Fibroblast of skin of back (primary cell): ENCODE measurements at regions not wholly inside any gene's neighbourhood (a gene's known extent, or its start where the extent isn't known, plus 50 kb on each side); places are given as distances from the start of the nearest gene placed in this dataset.

ENCODE experiments used
- DNase-seq: peaks from one replicate; pipeline ENCODE4 v3.0.0-alpha.2; 2013

DNA sequence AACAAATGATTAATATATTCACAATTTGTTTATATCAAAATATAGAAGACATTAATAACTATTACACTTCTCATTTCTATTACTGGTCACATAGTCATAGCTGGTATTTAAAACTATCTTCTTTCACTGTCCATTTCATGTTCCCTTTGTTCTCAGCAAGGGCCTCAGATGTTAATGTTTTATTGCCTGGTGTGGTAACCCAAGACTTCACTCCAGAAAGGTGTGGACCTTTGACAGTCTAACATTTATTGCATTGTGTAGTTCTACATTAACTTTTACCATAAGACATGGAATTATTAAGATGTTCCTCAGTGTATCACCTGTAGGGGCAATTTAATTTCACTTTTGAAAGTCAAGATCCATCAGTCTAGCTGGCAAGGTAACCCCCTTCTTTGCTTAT is 691.3 kb downstream of the SQOR start:
- DNase-seq: no peak

DNA sequence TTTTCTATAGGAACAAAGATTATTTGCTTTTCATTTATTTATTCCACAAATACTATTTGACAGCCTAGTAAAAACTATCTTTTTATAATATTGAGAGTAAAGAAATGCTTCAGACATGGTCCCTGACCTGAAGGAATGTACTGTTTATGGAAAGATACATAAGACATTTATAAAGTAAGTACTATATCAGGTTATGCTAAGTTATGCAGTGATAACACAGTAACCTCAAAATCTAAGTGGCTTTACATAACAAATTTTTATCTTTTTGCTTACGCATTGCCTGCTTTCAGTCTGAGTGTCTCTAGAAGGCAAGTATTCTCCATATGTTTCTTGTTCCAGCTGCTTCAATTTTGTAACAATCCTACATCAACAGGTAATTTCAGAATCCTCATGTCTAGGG is 694.0 kb downstream of the SQOR start:
- DNase-seq: no peak

DNA sequence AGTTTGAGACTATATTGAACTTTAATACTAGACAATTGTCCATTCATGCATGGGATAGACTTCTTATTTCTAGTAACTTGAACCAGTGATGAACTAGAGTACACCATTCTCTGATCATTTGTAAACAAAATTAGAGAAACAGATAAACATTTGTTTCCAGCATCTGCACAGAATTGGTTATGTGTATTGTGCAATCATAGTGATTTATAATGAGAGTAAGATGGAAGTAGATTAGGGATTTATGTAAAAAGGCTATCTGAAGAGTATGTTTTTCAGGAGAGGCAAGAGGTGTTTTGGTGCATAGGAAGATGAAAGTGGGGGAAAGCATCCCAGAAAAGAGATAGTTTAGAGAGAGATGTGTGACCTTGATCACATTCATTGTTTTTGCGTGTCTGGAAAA is 695.0 kb downstream of the SQOR start:
- no peak for DNase-seq

DNA sequence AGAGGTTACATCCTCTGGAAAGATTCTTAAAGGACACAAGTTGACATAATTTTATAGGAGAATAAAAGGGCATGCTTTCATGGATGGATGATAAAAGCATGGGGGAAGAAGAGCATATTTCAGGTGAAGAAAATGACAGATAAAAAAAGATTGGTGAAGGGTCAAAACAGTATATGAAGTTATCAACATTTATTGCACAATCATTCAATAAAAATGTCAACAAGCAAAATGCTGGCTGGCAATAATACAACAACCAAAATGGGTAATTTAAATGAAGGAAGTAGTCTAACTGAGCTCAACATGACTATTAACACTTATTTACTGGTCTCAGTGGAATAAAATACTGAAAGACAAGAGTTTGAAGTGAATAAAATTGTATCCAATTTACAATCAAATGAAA is 696.7 kb downstream of the SQOR start:
- DNase-seq: no peak

DNA sequence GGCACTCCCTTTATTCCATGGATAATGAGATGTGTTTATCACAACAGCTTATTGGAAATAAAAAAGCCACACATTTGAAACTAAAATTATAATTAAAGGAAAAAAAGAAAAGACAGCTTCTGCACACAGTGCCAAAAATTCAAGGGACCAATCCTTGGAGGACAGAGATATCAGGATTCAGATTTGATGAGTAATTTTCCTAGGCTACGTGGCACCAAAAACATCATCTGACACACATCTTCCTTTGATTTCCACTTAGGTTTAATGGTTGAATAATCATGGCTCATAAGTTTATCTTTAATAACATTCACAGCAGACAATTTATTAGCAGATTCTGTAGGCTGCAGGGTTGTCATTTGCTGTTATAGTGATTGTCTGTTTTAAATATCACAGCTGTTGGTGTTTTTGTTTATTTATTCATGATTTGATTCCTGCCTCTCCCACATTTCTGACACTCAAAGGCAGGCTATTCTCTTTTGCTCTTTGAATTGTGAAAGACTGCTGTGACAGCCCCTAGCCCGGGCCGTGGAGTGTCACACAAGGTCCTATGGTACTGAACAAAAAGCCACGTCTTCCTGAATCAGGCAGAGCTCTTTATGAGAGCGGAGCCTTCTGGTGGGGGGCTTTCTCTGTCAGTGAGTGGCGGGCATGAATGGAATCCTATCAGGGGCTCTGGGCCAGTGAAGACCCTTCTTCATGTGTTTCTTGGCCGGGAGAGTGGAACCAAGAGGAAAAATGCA is 708.5 kb downstream of the SQOR start:
- DNase-seq: no peak

DNA sequence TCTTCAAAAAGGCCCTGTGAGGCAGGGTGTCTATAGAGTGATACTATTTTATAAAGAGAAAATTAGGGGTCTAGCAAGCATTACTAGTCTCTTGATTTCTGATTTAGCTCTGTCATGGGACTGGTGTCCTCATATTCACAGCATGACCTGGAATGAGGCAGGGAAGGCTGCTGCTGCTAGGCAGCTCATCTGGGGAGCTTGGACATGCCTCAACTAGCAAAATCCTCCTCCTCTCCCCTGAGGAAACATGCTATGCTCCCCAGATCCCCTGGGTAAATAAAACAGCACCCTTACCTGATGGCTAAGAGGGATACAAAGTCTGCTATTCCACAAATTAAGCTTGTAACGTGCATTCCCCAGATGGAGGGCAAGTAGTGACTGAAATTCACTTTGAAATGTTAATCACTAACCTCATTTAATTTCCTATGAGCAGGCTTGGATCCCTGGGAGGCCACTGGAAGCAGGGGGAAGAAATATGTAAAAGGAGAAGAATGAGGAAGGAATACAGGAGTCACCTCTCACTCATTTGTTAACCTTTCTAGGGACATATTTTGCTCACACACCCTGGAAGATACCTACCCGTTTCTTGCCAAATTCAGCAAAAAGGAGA is 709.4 kb downstream of the SQOR start:
- no peak for DNase-seq

DNA sequence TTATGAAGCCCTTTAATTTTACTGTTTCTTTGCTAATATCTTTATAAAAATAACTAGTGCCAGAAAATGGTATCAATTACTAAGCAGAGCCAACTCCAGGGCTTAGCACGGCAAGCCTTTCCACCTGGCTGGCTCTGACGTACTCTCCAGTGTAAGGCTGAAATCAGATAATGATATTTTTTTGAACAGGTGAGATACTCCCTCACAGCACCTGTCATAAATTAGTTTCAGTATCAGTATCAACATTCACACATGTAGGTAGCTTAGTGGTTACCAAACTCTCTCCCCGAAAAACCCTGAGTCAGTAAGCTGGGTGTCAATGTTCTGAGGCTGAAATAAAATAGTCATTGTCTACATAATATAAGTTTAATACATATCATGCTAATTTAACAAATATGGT is 710.1 kb downstream of the SQOR start:
- DNase-seq: no peak

DNA sequence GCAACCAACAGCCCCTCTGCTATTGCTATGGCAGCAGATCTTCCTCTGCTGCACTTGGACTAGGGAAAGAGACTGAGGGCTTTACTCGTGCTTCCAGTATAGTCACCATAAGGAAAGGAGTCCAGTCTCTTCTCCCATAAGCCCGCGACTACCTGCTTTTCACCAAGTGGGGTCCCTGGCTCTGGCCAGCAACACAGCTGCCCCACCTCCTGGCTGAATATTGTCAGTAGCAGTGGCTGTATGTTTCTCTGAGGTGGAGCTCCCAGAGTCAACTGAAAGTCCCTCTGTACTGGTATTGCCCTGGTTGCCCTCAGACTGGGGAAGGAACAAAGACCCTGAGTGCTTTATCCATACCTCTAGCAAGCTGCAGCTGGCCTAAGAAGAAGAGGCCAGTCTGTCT is 719.6 kb downstream of the SQOR start:
- DNase-seq: no peak

DNA sequence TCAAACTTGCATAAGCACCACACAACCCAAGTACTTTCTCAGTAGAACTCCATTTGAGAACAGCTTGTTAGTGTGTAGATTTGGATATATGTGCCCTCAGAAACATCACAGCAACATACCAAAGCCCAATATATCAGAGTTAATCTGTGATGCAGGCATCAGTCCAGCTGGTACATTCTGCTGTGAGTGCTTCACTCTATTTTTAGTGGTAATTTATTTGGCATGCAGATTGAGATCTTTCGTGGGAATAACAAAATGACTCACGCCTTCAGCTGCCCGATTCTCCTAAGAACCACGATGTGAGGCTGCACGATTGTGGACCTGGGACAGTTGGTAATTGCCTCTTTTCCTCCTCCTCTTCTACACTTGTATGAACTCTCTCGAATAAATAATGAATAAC is 730.7 kb downstream of the SQOR start:
- DNase-seq: peak; percentile 69

DNA sequence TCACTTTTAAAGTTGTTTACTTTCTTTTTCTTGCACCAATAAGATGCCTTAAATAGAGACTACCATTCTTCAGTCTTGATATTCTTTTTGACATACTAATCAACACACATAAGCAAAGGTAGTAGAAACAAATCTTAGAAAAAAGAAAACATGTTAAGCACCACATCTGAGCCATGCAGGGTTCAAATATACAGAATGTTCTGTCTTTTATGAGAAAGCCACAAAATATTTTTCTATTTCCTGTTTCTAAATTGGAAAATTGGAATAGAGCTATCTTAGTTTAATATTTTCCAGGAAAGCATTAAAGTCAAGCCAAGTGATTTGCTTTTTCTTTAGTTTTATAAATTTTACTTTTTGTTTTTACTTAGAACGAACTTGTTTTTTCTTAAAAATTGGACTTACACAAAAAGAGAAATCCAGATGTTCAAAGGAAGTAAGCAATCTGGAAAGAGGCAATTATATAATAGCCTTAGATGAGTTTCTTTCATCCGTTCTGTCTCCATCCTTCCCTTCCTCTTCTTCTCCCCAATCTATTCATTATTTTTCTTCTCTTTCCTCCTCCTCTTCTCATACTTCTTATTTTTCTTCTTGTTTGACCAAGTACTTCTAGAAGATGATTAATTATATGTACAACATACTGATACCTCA is 731.7 kb downstream of the SQOR start:
- DNase-seq: no peak

DNA sequence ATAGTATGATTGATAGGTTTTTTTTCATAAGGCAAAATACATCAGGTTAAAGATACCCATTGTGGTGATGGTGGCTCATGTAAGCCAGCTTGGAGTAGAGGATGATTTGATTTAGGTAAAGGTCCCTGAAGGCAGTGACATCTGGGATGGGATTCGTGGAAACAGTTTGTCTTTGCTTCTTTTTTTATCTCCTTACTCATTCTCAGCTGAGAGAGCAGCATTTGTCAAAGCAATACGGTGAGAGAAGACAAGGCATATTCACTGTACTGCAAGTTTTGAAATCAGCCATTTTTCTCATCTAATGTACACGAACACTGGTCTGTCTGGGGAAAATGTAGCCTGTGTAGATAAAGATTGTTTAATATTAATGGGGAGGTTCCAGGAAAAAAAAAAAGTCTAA is 749.1 kb downstream of the SQOR start:
- DNase-seq: no peak

DNA sequence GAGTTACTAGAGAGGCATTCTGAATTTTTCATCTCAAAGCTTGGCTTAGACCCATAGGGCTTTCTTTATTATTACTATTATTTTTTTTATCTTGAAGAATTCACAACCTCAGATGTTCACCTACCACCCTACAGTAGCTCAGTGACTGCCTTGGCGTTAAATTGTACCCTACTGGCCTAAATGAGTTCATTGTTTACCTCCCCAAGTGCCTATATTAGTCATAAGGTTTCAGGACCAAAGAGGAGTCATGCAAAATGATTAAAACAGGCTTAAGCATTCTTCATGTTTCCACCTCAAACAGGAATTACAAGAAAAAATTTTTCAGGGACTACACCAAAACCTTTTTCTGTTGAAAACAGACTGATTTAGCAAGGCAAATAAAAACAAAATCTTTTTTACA is 751.5 kb downstream of the SQOR start:
- no peak for DNase-seq

DNA sequence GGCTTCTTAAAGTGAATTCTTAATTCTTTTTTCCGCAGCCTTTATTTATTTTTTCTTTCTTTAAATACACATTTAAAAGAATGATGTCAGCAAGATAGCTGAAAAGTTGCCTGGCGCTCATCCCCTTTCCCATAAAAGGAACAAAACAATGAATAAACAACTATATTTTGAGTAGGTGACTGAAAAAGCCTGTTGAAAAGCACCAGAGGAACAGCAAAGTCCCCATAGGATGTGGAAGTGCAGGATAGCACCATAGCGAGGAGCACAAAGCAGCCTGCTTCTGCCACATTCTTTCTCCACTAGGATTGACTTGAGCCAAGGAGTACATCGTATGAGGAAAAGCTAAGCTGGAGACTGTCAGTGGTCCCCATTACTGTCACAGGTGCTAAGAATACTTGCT is 754.9 kb downstream of the SQOR start:
- no peak for DNase-seq

DNA sequence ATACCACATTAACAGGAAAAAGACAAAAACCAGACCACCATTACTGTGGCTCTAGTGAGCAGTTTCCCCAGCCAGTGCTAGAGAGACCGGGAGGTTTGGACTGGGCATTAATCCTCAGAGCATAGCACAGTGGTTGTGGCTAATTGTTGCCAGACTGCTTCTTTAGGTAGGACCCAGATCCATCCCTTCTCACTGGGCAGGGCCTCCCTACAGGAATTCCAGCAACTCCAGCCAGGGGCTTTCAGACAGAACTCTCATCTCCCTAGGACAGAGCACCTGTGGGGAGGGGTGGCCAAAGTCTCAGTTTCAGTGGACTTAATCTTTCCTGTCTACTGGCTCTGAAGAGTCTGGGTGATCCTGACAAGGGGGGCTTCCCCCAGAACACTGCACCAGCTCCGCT is 759.6 kb downstream of the SQOR start:
- no peak for DNase-seq

DNA sequence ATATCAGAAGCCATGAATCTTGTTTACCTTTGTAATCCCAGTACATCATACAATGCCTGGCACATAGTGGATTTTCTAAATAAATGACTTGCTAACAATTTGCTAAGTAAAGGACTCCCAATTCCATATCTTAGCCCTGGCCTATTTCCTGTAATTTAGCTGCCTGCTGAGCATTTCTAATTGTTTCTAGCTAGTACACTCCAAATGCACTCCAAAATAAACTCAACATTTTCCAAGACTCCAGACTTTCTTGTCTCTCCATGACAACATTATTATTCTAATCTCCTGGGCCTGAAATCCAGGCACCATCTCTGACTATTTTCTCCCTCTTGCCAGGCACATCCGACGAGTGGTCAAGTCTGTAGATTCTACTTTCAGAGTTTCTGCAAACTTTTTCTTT is 773.5 kb downstream of the SQOR start:
- no peak for DNase-seq

DNA sequence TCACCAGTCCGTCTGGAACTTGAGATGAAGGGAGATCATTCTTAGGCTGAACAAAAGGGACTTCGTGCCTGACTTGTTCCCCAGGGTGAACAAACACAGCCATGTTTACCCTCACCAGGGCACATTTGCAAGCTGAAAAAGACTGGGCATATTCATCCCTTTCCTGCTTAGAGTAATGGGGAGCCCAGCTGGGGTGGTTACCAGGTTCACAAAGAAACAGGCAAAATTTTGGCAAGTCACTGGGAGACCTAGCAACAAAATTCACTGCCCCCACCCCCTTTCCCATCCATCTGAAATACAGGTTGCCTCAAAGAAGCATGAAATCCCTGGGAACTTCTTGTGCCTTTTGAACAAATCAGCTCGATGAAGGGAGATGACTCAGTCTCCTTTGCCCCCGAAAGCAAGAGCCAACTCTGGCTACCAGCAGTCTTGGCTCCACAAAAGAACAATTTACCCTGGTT is 775.0 kb downstream of the SQOR start:
- no peak for DNase-seq

DNA sequence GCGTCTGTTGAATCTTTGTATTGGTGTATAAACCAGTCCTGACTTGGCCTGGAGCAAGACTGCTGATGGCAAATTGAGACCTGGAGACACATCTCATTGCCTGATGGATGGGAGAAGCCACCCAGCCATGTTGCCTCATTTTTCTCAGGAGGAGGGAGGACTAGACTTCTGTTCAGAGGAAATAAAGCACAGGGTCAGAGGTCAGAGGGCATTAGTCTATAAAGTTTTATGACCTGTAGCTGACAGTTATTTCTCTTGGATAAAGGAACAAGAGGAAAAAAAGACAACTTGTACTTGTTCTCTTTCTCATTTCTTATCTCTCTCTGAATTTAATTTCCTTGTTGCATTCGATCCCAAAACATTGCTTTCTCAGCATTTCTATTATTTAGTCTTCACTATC is 775.9 kb downstream of the SQOR start:
- DNase-seq: no peak

DNA sequence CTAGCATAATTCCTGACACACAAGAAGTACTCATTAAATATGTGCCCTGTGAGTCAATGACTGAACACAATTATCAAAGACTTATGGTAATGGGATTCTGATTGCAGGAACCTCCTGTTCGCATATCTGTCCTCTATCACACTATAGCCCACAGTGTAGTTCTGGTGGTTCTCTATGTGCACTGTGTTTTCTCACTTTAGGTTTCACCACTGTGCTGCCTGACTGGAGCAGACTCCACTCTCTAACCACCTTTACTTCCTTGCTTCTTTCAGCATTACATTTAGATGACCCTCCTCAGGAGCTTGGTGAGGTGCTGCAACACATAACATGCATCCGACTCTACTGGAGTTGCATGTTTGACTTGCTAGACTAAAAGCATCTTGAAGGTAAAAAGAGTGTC is 777.1 kb downstream of the SQOR start:
- no peak for DNase-seq

DNA sequence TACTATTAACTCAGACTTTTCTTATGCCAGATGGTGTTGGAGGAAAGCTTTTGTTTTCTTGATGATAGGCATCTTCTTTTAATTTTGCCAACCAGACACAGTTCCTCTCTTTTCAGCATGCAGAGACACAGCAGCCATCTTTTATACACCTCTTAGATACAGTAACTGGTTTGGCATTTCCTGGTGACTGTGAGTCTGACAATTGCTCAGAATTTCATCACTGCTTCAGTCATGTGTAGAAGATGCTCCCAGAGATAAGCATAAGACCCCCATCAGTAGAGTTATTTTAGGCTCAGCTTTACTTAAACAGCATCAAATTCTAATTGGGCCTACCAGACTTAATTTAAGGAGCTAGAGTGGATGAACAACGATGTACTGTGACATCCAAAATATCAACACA is 779.0 kb downstream of the SQOR start:
- DNase-seq: peak; percentile 85

DNA sequence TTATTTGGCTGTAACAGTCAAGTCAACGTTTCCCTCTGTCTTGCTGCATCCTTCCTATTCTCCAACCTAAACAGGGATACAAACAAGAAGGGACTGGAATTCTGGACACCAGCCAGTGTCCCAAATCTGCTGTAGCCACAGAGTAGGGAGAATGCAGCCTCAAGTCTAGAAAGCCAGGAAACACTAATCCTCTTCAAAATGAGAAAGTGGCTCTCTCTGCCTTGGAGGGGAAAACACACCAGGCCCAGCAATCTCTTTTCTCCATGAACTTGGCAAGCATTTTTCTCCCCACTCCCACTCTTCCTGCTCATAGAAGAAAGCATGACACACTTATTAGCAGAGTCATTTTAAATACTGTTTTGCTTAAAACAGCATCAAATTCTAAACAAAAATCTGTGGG is 781.7 kb downstream of the SQOR start:
- DNase-seq: peak; percentile 10

DNA sequence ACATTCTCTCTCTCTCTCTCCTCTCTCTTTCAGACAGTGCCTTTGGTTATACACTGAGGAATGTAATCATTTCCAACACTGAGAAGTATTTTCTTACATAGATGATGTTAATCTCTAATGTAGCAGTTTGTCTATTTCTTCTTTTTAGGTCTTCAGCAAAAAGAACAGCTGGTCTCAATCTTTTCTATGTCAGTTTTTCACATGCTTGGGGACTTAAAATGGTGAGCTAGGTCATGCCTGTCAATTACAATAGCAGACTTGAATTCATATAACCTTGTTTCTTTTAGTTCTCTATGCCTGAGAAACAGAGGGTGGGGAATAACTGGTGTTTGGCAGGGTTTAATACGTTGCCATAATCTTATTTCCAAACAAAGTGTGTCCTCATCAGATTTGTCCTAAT is 786.2 kb downstream of the SQOR start:
- no peak for DNase-seq

DNA sequence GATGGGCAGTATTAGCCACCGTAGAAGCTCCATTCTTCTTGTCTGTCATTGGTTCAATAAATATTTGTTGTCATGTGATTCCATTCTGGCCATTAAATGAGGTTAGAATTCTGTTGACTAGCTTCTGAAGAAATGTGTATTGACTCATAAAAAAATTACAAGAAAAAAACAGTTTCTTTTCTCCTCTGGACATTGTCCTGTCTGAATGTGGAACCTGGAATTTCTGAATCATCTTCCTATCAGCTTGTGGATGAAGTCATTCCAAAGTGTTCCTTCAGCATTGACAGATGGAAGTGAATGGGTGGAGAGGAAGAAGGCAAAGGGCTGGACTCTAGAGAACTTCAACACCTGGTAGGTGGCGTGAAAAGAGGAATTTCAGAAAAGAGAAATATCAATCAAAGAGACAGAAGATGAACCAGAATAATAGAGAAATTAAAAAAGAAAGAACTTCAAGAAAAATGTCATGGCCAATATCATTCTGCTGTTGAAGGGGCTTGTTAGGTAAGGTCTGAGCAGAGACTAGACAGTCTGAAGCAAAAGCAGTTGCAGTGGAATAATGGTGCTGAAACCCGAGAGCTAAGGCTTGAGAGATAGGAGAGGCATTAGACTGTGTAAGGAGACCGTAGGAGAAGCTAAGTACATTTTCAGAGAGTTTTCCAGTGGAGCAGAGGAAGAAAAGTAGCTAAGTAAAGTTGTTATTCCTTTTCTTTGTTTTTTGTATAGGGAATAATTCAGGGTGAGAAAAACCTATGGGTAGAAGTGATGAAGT is 806.6 kb downstream of the SQOR start:
- DNase-seq: peak; percentile 68

DNA sequence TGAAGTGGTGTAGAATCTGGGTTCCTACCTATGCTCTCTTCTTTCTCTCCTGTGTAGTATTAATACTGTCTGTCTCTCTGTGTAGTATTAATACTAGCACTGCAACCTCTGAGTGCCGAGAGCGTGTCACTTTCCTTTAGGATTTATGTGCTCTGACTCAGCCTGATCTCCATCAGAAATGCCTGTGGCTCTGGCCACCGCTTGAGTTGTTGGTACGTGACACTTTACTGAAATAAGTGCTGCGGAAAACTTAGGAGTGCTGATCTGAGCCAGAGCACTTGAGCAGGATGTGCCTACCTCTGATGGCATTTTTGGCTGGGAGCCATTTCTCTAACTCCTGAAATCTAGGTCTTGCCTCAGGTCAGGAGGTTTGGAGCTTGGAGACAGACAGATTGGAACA is 807.4 kb downstream of the SQOR start:
- peak; percentile 58 for DNase-seq
